ENCODE measurements at regions not wholly inside any gene's neighbourhood (a gene's known extent, or its start where the extent isn't known, plus 50 kb on each side); places are given as distances from the start of the nearest gene placed in this dataset.
A peak's percentile ranks its signal among the peaks of the same experiment; 100 is the strongest.

- H3K9ac ChIP-seq (ENCODE audit: low read length), result no peak overlapping the region
- no peak overlapping the region for H2AFZ ChIP-seq (ENCODE audit: low read length)
- no peaks in the 10 kb centered on the region for H4K20me1 ChIP-seq (ENCODE audit: insufficient read depth, low read length)
- no peaks in the 10 kb centered on the region for H3K9me2 ChIP-seq (ENCODE audit: low read depth, low read length)
- H3K4me2 ChIP-seq (ENCODE audit: low read length), result no peak overlapping the region
- no peaks in the 10 kb centered on the region; the same call in 1 of the 2 replicates for H3K9me3 ChIP-seq (ENCODE audit: low read length)
- H3K4me1 ChIP-seq (ENCODE audit: insufficient read depth, low read length, severe bottlenecking), result no peaks in the 10 kb centered on the region
- TF ChIP-seq CTCF (IDR thresholded peaks at IDR 0.05; ENCODE audit: low read length) (no peak), EZH2 (IDR thresholded peaks at IDR 0.05; ENCODE audit: borderline replicate concordance, low read length) (no peak)
- no peaks in the 10 kb centered on the region for H3F3A ChIP-seq (ENCODE audit: insufficient read depth, low read length)
- no peaks in the 10 kb centered on the region for H3K27me3 ChIP-seq (ENCODE audit: insufficient read depth, low read length)
- H3K79me2 ChIP-seq (ENCODE audit: insufficient read depth, low read length), result no peaks in the 10 kb centered on the region
- H3K36me3 ChIP-seq (ENCODE audit: insufficient read depth, low read length), result no peaks in the 10 kb centered on the region
- H3K27ac ChIP-seq (ENCODE audit: low read depth, low read length, poor library complexity, severe bottlenecking), result no peak overlapping the region
- no peak overlapping the region for H3K4me3 ChIP-seq (ENCODE audit: low read depth, low read length, poor library complexity, severe bottlenecking)
These were observed 694.3 kb upstream of the NR5A2 start for GRCh38 chr1:199333180-199333579.

GRCh38 chr1:199335496-199335895 lies 692.0 kb upstream of the NR5A2 start:
- no peaks in the 10 kb centered on the region; the same call in 1 of the 2 replicates for H3K9me3 ChIP-seq (ENCODE audit: low read length)
- H3K9ac ChIP-seq (ENCODE audit: low read length), result no peak overlapping the region
- no peaks in the 10 kb centered on the region for H3K36me3 ChIP-seq (ENCODE audit: insufficient read depth, low read length)
- H3K79me2 ChIP-seq (ENCODE audit: insufficient read depth, low read length), result no peaks in the 10 kb centered on the region
- no peaks in the 10 kb centered on the region for H4K20me1 ChIP-seq (ENCODE audit: insufficient read depth, low read length)
- no peak overlapping the region for H3K27ac ChIP-seq (ENCODE audit: low read depth, low read length, poor library complexity, severe bottlenecking)
- no peaks in the 10 kb centered on the region for H3K4me1 ChIP-seq (ENCODE audit: insufficient read depth, low read length, severe bottlenecking)
- H3K4me2 ChIP-seq (ENCODE audit: low read length), result no peak overlapping the region
- no peaks in the 10 kb centered on the region for H3K9me2 ChIP-seq (ENCODE audit: low read depth, low read length)
- no peak overlapping the region for H2AFZ ChIP-seq (ENCODE audit: low read length)
- H3F3A ChIP-seq (ENCODE audit: insufficient read depth, low read length), result no peaks in the 10 kb centered on the region
- H3K27me3 ChIP-seq (ENCODE audit: insufficient read depth, low read length), result no peaks in the 10 kb centered on the region
- H3K4me3 ChIP-seq (ENCODE audit: low read depth, low read length, poor library complexity, severe bottlenecking), result no peak overlapping the region
- TF ChIP-seq CTCF (IDR thresholded peaks at IDR 0.05; ENCODE audit: low read length) (no peak), EZH2 (IDR thresholded peaks at IDR 0.05; ENCODE audit: borderline replicate concordance, low read length) (no peak)

- Histone ChIP-seq H3K79me2 (ENCODE audit: insufficient read depth, low read length) (no peaks in the 10 kb centered on the region), H3K9me3 (ENCODE audit: low read length) (no peaks in the 10 kb centered on the region; the same call in 1 of the 2 replicates), H3K9ac (ENCODE audit: low read length) (no peak overlapping the region), H3K4me2 (ENCODE audit: low read length) (no peak overlapping the region), H3K36me3 (ENCODE audit: insufficient read depth, low read length) (no peaks in the 10 kb centered on the region), H2AFZ (ENCODE audit: low read length) (no peak overlapping the region), H3F3A (ENCODE audit: insufficient read depth, low read length) (no peaks in the 10 kb centered on the region), H3K9me2 (ENCODE audit: low read depth, low read length) (no peaks in the 10 kb centered on the region), H3K27me3 (ENCODE audit: insufficient read depth, low read length) (no peaks in the 10 kb centered on the region), H4K20me1 (ENCODE audit: insufficient read depth, low read length) (no peaks in the 10 kb centered on the region), H3K4me1 (ENCODE audit: insufficient read depth, low read length, severe bottlenecking) (no peaks in the 10 kb centered on the region), H3K27ac (ENCODE audit: low read depth, low read length, poor library complexity, severe bottlenecking) (no peak overlapping the region), H3K4me3 (ENCODE audit: low read depth, low read length, poor library complexity, severe bottlenecking) (no peak overlapping the region)
- TF ChIP-seq CTCF (IDR thresholded peaks at IDR 0.05; ENCODE audit: low read length), result peak; percentile 49
- no peak for TF ChIP-seq EZH2 (IDR thresholded peaks at IDR 0.05; ENCODE audit: borderline replicate concordance, low read length)
These were observed 690.5 kb upstream of the NR5A2 start for GRCh38 chr1:199336745-199337640.

Data from OCI-LY1 (cell line).